ENCODE measurements at regions not wholly inside any gene's neighbourhood (a gene's known extent, or its start where the extent isn't known, plus 50 kb on each side); places are given as distances from the start of the nearest gene placed in this dataset.

DNA sequence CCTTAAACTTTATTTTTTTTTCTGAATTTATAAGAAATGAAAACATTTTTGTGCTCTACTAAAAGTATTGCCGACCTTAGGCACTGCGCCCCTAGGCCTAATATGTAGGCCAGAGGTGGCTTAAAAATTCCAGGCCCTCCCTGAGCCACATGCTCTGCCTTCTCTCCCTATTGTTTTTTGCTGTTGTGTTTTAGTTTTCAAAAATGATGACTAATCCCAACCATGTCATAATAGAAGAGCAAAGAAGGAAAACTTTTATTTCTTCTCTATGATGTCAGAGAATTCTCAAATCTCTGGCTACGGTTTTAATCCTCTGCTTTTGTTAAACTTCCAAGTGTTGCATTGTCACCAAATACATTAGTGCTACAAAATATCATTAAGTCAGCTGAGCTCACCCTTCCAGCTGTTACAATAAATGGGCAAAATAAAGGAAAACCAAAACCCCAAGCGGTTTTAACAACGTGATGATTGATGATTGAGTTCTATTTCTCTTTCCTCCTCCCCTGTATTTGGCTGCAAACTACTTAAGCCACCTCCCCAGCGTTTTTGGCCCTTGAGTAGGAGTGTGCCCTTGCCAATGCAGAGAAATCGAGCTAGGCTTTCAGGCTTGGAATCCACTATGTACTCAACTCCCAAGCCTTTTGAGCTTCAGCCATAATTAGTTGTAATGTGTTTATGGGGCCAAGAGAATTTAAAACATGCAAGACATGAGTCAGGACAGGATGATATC, 163.5 kb upstream of the POU3F3 start:
- no peak for TF ChIP-seq POLR2A (IDR thresholded peaks at IDR 0.05)
- TF ChIP-seq, protein P1, sequence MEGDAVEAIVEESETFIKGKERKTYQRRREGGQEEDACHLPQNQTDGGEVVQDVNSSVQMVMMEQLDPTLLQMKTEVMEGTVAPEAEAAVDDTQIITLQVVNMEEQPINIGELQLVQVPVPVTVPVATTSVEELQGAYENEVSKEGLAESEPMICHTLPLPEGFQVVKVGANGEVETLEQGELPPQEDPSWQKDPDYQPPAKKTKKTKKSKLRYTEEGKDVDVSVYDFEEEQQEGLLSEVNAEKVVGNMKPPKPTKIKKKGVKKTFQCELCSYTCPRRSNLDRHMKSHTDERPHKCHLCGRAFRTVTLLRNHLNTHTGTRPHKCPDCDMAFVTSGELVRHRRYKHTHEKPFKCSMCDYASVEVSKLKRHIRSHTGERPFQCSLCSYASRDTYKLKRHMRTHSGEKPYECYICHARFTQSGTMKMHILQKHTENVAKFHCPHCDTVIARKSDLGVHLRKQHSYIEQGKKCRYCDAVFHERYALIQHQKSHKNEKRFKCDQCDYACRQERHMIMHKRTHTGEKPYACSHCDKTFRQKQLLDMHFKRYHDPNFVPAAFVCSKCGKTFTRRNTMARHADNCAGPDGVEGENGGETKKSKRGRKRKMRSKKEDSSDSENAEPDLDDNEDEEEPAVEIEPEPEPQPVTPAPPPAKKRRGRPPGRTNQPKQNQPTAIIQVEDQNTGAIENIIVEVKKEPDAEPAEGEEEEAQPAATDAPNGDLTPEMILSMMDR (IDR thresholded peaks at IDR 0.05): no peak

All from lower leg skin (tissue), 3 donors.